CD1c-positive myeloid dendritic cell (primary cell): ENCODE measurements at regions not wholly inside any gene's neighbourhood (a gene's known extent, or its start where the extent isn't known, plus 50 kb on each side); places are given as distances from the start of the nearest gene placed in this dataset.
"Not testable (repeated sequence)": the region's sequence is repeated elsewhere in the genome, so short reads cannot be mapped to it uniquely, and the experiment has no call there.

Experiments
- DNase-seq: peaks from one replicate; pipeline ENCODE4 v3.0.0-alpha.2; 2016; ENCODE audit errors: extremely low spot score

DNA sequence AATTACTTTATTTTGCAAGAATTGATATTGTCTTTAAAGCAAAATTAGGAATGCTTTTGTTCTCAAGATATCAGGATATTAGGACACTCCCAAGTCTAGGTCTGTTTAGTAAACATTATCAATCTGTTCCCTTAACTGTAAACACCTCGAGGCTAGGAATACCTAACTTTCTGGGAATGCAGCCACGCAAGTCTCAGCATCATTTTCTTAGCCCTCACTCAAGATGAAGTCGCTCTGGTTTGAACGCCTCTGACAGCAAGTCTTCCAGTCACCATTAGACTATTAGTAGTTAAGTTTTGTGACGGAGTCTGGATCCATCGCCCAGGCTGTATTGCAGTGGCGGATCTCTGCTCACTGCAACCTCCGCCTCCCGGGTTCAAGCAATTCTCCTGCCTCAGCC lies 128.0 kb upstream of the MYO3A start:
- no peak for DNase-seq

DNA sequence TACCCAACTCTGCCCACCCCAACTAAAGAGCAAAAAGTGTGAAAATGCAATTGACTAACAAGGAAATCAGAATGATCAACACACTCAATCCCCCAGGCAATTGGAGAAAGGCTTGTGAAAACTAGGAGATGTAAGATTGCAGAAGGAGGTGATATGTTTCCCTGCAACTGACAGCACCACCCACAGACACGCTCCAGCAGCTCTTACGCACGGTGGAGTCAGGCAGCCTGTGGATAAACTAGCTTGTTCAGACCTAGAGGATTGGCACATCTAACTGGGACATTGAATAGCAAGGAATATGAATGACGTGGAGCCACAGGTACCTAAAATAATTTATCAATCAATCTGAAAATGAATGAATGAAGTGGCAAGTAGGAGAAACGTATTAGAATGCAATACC lies 125.7 kb upstream of the MYO3A start:
- DNase-seq, result no peak

DNA sequence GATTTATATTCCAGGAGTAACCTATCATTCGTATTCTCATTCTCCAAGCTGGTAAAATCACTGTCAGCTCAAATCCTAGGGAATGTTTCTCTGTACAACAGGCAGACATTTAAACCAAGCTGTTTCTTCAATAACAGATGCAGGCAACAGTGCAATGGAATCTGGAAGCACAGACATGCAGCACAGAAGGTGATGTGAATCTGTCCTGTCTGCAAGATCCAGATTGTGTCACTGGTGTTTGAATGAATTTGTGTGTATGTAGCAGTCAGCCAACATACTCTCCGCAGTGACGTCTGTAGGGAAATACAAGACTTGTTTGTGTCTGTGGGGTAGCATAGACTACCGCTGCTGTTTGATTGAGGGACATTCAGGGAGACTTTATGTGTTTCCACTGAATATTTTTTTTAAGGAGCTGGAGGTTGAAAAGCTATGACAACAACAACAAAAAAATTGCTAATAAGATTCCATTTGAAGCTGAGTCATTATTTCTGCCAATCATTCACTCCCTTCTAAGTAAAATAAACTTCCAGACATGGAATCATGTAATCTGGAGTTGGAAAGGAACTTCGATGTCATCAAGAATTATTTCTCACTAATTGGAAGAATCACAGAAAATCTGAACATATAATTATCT lies 122.9 kb upstream of the MYO3A start:
- no peak for DNase-seq

DNA sequence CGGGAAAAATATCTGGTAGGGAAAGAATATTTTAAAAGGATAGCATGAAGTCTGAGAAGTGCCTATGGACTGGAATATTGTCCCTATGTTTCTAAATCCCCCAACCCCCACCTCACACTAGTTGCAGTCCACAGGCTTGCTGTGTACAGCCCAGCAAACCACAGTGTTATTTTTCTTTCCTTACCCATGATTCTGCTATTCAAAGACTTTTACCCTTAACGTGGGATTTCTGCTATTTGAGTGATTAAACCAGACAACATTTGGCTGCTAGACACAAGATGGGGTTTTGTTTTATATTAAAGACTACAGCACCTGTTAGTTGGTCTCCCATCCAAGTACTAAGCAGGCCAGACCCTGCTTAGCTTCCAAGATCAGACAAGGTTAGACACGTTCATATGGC lies 120.5 kb upstream of the MYO3A start:
- no peak for DNase-seq

DNA sequence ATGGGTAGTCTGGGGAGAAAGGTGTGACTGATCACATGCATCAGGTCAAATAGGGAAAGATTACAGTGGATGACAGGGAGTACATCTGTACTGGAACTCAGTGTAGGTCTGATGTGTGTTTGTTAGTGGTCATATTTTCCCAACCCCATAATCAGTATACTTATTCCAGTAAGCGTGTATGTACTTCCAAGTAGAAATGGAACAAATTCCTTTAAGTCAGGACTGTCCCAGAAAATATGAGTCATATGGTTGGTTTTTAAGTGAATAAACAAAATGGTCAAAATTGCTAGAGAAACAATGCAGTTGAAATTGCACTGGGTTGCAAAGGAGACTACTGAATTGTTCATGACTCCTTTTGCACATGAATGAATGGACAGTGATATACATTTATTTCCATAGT lies 118.8 kb upstream of the MYO3A start:
- no peak for DNase-seq

DNA sequence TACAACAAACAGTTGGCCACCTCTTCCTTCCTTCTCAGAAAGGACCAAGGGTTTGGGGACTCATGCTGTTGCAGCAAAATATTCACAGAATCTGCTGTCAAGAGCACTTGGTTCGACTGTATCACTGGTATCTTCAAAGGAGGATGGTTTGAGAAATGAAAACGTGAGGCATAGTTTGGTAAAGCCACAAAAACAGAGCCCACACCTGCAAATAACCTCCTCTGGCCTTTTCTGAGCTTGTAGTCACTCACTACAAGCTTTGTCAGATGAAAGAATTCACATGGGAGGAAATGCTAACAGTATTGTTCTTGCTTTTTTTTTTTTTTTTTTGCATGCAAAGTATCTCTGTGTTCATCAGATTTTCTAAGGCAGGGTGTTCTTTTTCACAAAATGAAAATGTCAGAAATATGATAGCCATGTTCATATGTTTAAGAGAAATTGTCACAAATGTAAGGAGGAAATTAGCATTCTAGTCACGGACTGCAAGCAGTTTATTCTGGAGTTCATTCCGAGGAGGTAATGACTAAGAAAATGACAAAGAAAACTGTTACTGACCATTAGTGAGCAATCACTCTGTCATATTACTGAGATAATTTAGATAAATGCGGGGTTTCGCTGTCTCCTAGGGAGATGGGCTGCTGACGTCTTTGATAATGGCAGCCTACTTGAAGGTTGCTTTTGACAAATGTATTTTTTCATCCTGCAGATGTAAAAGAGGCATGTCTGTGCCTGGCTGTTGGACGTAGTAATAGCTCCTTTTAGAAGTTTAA lies 117.8 kb upstream of the MYO3A start:
- DNase-seq, result no peak

DNA sequence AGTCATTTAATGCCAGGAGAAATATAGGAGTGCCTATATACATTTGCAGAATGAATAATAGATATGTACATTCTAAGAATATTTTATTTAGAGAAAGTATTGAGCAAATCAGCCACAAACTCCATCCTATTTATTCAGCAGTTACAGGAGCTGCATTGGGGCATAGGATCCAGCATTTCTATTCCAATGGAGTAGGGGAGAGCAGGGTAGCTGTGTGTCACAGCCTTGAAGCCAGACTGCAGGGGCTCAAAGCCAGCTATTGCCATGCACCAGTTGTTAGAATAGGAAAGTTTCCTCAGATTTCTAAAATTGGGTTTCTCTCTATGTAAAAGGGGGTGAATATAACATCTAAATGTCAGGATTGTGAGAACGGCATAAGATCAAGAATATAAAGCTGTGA lies 116.8 kb upstream of the MYO3A start:
- DNase-seq, result no peak

DNA sequence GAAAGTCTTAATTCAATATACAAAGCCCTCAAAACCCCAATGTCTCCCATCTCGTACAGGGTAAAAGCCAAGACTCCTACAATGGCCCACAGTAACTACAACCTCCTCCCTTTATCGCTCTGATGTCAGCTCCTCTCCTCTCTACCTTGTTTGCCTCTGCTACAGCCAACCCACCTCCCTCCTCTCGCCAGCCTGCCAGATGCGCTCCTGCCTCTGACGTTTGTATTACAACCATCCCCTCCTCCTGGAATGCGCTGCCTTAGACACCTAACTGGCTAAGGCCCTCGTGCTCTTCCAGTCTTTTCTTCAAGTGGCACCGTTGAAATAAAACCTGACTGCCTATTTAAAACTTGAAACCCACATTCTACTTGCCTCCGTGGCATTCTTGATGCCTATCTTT lies 115.3 kb upstream of the MYO3A start:
- DNase-seq, result no peak

DNA sequence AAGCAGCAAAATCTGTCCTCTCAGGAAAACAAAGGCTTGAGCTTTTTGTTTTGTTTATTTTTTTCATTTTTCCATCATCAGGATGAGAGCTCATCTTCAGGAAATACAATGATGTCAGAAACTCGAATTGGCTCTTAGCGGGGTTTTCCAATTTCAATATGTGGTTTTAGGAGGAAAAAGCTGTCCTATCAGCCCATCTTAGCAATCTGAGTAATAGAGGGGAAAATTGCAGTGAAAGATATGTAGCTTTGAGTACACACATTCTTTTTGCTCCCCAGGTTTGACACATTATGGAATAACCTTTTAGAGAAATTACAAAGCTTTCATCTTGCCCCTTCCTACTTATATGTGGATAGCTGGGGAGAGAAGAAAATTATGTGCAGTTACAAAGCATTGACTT lies 113.6 kb upstream of the MYO3A start:
- DNase-seq, result no peak

DNA sequence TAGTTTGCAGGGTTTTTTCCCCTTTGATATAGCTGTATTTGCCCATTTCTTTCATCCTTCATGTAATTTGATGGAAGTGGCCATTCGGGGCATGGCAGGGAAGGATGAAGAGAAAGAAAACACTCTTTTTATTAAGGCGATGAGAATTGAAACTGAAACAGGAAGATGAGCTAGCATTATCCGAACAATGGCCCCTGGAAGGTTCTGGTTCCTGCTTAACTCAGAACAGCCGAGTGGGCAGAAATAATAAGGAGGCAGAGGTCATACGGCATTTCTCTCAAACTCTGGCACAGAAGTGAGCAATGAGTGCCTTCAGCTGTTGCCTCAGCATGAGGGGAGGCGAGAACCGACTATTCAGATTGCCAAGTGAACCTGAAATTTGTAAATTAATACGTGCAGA lies 113.2 kb upstream of the MYO3A start:
- peak; percentile 71 for DNase-seq

DNA sequence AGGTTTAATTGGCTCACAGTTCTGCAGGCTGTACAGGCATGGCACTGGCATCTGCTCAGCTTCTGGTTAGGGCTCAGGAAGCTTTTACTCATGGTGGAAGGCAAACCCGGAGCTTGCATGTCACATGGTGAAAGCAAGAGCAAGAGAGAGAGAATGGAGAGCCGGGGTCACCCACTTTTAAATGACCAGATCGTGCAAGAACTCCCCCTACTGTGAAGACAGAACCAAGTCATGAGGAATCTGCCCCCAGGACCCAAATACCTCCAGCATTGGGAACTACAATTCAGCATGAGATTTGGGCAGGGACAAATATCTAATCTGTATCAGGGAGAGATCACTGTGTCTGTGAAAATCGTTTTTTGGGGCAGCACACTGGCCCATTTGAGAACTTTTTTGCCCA lies 110.0 kb upstream of the MYO3A start:
- no peak for DNase-seq

DNA sequence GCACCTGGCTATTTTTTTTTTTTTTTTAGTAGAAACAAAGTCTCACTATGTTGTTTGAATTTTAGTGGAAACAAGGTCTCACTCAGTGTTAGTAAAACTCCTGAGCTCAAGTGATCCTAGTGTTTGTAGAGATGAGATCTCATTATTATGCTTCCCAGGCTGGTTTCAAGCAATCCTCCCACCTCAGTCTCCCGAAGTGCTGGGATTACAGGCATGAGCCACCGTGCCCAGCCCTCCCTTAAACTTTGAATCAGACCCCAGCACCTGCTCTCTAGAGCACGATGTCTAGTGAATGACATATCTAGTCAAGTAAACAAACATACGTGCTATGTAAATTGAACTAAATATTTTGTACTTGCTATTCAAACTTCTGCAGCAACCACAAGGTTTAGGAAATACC lies 105.6 kb upstream of the MYO3A start:
- DNase-seq, result no peak

DNA sequence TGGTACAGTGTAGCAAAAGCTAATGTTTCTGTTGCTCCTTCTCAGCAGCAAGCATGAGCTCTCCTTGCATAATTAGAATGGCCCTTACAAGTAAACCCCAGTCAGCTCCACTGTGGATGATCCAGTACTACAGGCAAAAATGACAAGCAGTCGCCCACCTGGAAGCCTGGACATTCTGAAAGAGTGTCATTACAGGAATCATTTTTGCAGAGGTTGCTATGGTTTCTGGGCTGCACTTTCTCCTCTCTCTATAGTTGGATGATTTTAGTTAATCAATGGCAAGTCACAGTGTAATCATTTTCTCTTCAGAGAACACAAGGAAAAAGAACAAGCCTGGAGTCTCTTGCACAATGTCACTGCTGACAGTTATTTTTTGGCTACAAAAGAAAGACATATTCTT lies 102.9 kb upstream of the MYO3A start:
- DNase-seq, result no peak

DNA sequence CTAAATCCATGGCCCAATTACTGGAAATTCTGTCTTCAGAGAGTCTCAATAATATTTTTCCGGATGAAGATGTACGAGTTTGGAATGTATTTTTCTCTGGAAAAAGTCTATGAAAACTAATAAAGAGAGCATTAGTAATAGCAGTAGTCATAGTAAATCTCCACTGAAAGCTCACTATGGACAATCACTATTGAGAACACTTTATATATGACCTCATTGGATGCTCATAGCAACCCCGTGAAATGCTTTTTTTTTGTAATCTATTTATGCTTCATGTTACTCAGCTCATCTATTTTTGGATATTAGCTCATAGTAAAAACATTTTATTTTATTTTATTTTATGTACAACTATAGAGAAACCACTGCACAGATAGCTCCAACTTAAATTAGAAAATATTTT lies 94.3 kb upstream of the MYO3A start:
- DNase-seq, result no peak

DNA sequence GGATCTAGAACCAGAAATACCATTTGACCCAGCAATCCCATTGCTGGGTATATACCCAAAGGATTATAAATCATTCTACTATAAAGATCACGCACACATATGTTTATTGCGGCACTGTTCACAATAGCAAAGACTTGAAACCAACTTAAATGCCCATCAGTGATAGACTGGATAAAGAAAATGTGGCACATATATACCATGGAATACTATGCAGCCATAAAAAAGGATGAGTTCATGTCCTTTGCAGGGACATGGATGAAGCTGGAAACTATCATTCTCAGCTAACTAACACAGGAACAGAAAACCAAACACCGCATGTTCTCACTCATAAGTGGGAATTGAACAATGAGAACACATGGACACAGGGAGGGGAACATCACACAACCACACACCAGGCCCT lies 93.2 kb upstream of the MYO3A start:
- not testable (repeated sequence) for DNase-seq

DNA sequence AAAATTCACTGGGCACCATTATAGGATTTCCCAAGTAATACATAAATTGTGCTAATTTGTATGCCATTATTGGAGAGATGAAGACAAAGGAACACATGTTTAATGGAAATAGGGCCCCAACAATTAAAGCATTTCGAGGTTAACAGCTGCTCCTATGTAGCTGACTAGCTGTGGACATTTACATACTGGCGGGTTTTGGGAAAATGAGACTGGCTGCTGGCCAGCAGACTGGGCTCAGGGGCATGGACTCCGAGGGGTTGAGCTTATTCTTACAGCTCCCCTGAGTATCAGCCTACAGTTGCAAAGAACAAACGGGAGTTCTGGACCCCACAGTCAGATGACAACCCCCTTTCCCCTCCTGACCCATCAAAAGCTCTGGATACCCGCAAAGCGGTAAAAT lies 91.9 kb upstream of the MYO3A start:
- DNase-seq, result no peak

DNA sequence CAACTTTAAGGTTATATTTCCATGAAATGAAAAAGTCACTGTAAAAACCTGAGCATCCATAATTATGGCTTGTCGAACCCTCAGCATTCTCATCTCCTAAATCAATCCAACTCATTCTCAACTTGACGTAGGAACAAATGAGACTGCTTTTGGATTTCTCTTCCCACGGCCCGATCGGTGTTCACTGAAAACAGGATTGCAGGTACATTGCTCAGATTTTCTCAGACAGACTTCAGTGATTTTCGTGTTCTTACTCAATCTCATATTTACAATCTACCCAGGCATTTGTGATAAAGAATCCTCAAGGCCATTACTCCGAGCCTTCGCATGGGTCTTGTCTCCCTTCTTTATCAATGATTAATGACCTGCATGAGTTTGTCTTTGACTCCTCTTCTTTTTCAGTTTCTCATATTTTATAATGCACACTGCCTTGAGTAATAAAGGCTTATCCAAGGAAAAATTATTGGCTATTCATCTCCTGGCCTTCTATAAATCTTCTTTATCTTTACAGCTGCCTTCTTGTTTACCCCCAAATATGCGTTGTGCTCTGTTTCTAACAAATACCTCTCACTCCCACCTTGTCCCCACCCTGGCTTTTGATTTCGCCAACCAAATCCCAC lies 90.4 kb upstream of the MYO3A start:
- no peak for DNase-seq

DNA sequence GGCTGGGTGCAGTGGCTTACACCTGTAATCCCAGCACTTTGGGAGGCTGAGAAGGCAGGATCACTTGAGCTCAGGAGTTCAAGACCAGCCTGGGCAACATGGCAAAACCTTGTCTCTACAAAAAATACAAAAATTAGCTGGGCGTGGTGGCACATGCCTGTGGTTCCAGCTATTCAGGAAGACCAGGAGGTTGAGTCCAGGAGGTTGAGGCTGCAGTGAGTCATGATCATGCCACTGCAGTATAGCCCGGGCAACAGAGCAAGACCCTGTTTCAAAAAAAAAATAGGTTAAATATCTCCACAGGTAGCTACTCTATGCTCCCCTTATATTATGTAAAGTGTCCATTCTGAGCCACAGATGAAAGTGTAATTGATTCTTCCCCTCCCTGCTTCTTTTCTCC lies 89.3 kb upstream of the MYO3A start:
- DNase-seq, result not testable (repeated sequence)

DNA sequence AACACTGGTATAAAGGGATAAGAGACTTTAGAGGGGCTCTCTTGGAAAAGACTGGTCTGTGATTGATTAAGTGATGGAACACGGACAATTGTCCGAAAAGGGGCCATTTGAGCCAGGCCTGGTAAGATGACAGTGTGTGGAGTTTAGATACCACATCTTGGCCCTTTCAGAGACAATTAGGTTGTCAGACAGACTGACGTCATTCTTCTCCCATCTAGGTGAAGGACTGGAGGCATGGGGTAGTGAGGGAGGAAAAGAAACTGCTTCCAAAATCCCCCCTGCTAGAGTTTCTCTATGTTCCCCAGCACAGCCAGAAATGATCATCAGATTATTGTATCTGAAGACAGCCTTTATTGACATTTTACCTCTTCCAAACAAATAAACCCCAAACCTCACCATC lies 84.8 kb upstream of the MYO3A start:
- DNase-seq, result no peak

DNA sequence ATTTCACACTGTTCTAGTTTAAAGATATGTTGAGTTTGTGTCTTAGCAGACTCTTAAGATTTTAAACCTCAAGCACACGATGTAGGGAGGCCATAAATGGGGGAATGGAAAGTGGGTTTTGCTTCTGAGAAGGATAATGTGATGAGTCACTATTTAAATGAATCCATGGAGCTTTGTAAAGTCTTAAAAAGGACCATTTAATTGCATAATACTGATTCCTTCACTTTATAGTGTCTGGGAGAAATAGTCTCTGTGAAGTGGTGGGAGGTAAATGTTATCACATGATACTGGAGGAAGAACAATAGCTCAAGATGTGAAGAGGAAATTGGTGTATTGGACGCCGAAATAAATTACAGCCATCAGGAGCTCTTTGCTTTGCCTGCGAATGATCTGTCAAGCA lies 84.0 kb upstream of the MYO3A start:
- DNase-seq, result no peak

DNA sequence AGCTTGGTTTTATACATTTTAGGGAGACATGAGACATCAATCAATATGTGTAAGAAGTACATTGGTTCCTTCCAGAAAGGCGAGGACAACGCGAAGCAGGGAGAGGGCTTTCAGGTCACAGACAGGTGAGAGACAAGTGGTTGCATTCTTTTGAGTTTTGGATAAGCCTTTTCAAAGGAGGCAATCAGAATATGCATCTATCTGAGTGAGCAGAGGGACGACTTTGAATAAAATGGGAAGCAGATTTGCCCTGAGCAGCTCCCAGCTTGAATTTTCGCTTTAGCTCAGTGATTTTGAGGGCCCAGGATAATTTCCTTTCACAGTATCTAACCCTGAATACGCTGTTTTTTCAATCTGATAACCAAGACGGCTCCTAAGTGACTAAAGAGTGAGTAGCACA lies 82.5 kb upstream of the MYO3A start:
- no peak for DNase-seq

DNA sequence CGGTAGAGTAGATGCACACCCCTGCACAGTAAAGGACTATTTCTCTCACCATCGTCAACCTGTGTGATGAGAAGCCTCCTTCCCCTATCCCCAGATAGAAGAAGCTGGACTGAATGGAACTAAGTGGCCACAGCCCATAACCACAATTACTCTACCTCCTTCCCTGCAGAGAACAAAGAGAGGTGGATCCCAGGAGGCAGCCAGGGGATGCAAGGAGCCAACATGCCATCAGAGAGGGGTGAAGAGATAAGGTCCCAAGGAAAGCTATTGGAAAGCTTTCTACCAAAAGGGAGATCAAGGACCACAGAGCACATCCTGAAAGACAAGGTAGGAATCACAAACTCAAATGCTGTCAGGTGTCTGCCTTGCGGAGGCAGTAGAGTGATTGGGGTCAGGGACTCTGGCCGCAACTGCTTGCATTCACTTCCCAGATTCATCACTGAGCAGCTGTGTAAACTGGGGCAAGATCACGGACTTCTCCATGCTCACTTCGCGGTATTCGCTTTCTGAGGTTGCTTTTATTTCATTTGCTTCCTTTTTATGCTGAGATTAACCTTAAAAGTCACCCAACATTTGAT lies 81.6 kb upstream of the MYO3A start:
- DNase-seq, result no peak

DNA sequence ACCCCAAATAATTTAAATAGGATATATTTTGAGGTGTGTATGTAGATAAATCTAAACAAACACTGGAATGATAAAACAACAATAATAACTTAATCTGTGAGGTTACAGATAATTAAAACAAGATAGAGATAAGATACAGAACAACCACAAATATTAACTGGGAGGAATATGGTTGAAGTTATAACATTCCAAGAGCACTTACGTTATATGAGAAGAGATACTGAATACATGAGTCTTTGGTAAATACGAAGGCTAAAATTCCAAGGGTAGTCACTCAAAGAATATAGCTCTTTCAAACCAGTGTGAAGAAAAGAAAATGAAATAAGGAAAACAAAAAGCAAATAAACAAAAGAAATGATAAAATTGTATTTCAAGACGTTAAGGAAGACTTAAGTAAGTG lies 76.0 kb upstream of the MYO3A start:
- no peak for DNase-seq
